ENCODE measurements at regions not wholly inside any gene's neighbourhood (a gene's known extent, or its start where the extent isn't known, plus 50 kb on each side); places are given as distances from the start of the nearest gene placed in this dataset.

DNA sequence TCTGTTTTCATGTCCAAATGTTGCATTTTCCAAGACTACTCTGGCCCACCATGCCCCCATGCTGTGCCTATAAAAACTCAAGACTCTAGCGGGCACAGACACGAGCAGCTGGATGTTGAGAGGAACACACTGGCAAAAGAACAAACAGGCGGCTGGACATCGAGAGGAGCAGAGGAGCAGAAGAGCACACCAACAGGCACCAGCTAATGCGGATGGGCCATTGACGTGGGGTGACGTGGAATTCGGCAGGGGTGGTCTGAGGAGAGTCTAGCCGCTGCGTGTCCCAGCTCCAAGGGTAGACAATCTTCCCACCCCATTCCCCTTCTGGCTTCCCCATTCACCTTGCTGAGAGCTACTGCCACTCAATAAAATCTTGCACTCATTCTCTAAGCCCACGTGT lies 54.4 kb upstream of the SMIM30 start:
- Histone ChIP-seq H3K27ac (no peak overlapping the region), H3K36me3 (no peaks in the 10 kb centered on the region), H3K9me3 (no peaks in the 10 kb centered on the region), H3K4me1 (no peaks in the 10 kb centered on the region), H3K27me3 (no peaks in the 10 kb centered on the region), H3K4me3 (no peak overlapping the region)
- DNase-seq = no peak
- intact Hi-C loops (cut with DNase I; ENCODE audit: low total_unique reads) (no loop called here), in situ Hi-C loops (cut with MboI; ENCODE audit: low pct_ligation_motif_present in 1 of 4, low pct_unique_long_range_greater_than_20kb in 1 of 4, low sequenced_read_pairs in 3 of 4) (no loop called here)
- TF ChIP-seq, protein P1, sequence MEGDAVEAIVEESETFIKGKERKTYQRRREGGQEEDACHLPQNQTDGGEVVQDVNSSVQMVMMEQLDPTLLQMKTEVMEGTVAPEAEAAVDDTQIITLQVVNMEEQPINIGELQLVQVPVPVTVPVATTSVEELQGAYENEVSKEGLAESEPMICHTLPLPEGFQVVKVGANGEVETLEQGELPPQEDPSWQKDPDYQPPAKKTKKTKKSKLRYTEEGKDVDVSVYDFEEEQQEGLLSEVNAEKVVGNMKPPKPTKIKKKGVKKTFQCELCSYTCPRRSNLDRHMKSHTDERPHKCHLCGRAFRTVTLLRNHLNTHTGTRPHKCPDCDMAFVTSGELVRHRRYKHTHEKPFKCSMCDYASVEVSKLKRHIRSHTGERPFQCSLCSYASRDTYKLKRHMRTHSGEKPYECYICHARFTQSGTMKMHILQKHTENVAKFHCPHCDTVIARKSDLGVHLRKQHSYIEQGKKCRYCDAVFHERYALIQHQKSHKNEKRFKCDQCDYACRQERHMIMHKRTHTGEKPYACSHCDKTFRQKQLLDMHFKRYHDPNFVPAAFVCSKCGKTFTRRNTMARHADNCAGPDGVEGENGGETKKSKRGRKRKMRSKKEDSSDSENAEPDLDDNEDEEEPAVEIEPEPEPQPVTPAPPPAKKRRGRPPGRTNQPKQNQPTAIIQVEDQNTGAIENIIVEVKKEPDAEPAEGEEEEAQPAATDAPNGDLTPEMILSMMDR (IDR thresholded peaks at IDR 0.05) = no peak
- TF ChIP-seq POLR2A (IDR thresholded peaks at IDR 0.05) = no peak
- 92 to 94% methylated on average over 6 to 11 of the region's 11 CpGs for WGBS, 2 donors (ENCODE audit: low coverage in 1 of 2)

DNA sequence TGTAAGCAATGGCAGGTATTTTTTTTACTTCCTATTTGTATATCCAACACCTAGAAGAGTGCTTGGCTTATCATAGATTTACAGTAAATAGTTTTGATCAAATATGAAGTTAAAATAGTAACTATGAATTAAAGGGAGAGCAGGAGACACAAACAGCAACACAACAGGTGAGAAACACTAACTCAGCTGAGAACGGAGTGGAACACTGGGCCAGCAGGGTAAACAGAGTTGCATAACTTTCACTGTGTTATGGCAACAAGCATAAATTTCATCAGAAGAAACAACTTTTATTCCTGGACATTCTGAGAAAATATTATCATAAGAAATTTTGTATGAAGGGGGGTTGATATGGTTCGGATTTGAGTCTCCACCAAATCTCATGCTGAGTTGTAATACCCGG lies 52.2 kb upstream of the SMIM30 start:
- in situ Hi-C loops (cut with MboI; ENCODE audit: low pct_ligation_motif_present in 1 of 4, low pct_unique_long_range_greater_than_20kb in 1 of 4, low sequenced_read_pairs in 3 of 4) = no loop called here
- WGBS, 2 donors (ENCODE audit: low coverage in 1 of 2) = 65 to 81% methylated on average over 2 to 3 of the region's 3 CpGs
- H3K9me3 ChIP-seq = no peaks in the 10 kb centered on the region
- no peak for DNase-seq
- intact Hi-C loops (cut with DNase I; ENCODE audit: low total_unique reads) = no loop called here
- TF ChIP-seq POLR2AphosphoS5 (IDR thresholded peaks at IDR 0.05) (no peak), POLR2A (IDR thresholded peaks at IDR 0.05) (no peak), EP300 (IDR thresholded peaks at IDR 0.05; ENCODE audit: low read depth) (no peak)
- TF ChIP-seq, protein P1 (IDR thresholded peaks at IDR 0.05) = no peak
- H3K4me3 ChIP-seq = no peak overlapping the region
- no peaks in the 10 kb centered on the region for H3K27me3 ChIP-seq
- no peaks in the 10 kb centered on the region for H3K36me3 ChIP-seq
- no peak overlapping the region for H3K27ac ChIP-seq
- H3K4me1 ChIP-seq = no peaks in the 10 kb centered on the region

Data from transverse colon (tissue), 4 donors.